HG02642 (cell line): ENCODE measurements at regions not wholly inside any gene's neighbourhood (a gene's known extent, or its start where the extent isn't known, plus 50 kb on each side); places are given as distances from the start of the nearest gene placed in this dataset.
"Not testable (repeated sequence)": the region's sequence is repeated elsewhere in the genome, so short reads cannot be mapped to it uniquely, and the experiment has no call there.

Source experiments
- ATAC-seq: cut with Tn5 transposase; IDR thresholded peaks from one replicate; pipeline ENCODE4 v1.9.1; 2021; ENCODE audit warnings: mild to moderate bottlenecking; ENCODE audit not compliant: unreplicated experiment, poor library complexity

DNA sequence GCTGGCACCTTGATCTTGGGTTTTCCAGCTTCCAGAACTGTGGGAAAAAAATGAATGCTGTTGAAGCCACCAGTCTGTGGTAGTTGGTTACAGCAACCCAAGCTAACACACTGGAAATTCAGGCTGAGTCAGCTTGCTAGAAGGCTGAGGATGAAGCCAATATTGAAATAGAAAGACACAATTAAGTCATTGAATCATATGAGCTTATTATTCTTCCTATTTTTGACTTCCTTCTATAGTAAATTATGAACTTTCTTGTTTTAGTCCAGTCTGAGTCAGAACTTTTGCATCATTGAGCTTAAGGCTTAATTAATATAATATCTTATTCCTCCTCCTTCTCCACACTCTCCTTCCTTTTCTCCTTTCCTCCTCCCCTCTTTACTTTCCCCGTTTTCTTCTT lies 153.6 kb upstream of the LRRC61 start:
- ATAC-seq: not testable (repeated sequence)

DNA sequence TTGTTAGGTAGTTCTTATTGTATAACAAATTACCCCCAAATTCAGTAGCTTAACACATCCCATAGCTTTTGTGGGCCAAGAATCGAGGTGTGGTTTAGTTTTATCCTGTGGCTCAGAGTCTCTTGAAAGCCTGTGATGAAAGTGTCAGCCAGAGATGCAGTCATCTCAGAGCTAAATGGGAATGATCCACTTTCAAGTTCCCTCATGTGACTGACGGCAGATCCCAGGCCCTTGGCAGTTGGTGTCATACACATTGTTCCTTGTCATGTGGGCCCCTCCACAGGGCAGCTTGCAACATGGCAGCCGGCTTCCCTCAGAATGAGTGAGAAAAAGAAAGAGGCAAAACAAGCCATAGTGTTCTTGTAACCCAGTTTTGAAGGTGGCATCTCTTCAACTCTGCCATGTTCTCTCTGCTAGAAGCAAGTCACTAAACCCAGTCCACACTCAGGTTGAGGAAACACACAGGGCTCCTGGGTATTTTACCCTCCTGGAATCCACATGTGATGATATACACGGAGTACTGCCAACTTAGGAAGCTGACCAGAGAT lies 153.1 kb upstream of the LRRC61 start:
- not testable (repeated sequence) for ATAC-seq

DNA sequence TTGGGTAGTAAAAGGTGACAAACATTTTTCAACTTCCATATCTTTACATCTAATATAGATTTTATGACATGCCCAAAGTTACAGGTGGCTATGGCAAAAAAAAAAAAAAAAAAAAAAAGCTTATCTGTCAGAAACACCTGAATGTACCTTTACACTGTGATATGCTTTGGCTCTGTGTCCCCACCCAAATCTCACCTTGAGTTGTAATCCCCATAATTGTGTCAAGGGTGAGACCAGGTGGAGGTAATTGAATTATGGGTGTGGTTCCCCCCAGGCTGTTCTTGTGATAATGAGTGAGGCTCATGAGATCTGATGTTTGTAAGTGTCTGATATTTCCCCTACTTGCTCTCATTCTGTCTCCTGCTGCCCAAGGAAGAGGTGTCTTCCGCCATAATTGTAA lies 139.6 kb upstream of the LRRC61 start:
- not testable (repeated sequence) for ATAC-seq

DNA sequence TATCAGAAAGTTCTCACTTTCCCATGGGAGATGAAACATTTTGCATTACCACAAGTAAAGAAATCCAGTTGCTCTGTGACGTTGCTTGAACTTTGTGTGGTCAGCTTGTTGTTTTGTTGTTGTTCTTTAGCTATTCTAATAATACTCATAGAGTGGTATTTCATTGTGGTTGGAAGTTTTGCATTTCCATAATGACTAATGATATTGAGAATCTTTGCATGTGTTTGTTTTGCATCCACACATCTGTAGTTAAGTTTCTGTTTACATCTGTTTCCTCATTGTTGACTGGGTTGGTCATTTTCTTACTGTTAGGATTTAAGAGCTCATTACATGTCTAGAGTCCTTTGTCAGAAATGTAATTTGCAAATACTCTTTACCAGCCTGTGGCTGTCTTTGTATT lies 133.2 kb upstream of the LRRC61 start:
- peak; percentile 87 for ATAC-seq

DNA sequence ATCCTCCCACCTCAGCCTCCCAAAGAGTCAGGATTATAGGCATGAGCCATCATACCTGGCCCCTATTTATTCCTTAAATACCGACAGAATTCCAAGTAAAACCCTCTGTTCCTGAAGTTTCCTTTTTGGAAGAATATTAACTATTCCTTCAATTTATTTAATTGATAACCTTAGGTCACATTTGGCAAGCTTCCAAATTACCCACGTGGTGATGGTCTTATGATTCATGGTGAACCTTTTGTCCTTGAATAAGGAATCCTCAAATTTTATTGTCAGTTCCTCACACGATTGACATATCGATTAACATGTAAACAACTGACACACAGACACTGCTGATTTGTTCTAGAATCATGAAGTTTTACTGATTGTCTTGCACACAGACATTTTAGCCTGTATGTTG lies 130.6 kb upstream of the LRRC61 start:
- not testable (repeated sequence) for ATAC-seq

DNA sequence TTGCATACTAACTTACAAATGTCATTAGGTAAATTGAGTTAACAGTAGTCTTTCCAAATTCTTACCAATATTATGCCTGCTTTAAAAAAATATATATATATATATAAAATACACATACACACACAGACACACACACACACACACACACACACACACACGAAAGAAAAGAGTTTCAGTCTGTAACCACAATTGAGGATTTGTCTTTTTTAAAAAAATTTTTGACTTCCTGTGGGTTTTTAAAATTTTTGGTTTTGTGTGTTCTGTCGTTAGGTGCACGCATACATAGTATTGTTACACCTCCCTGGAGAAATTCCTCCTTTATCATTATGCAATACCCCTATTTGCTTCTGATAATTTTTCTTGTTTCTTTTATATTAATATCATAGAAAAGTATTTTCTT lies 129.3 kb upstream of the LRRC61 start:
- ATAC-seq: not testable (repeated sequence)
